Hematopoietic multipotent progenitor cell treated with erythropoietin and hydrocortisone succinate and interleukin-3 and kit ligand, for 4 days (in vitro differentiated cells): ENCODE measurements at regions not wholly inside any gene's neighbourhood (a gene's known extent, or its start where the extent isn't known, plus 50 kb on each side); places are given as distances from the start of the nearest gene placed in this dataset.

Source experiments
- DNase-seq: peaks from one replicate; pipeline ENCODE4 v3.0.0-alpha.2; 2015

GRCh38 chr10:62554632-62555199 is 180.5 kb downstream of the ZNF365 start:
- DNase-seq, result peak; percentile 63

- no peak for DNase-seq
Measured at GRCh38 chr10:62559481-62560200, 185.5 kb downstream of the ZNF365 start.

GRCh38 chr10:62560201-62560819 is 186.1 kb downstream of the ZNF365 start:
- no peak for DNase-seq

GRCh38 chr10:62561151-62561550 is 187.0 kb downstream of the ZNF365 start:
- no peak for DNase-seq

- DNase-seq, result no peak
Measured at GRCh38 chr10:62562101-62562500, 187.9 kb downstream of the ZNF365 start.

- no peak for DNase-seq
Measured at GRCh38 chr10:62562795-62563194, 188.6 kb downstream of the ZNF365 start.

- no peak for DNase-seq
Measured at GRCh38 chr10:62573929-62574328, 199.8 kb downstream of the ZNF365 start.

- no peak for DNase-seq
Measured at GRCh38 chr10:62577076-62577475, 202.9 kb downstream of the ZNF365 start.

GRCh38 chr10:62577666-62578291 is 203.6 kb downstream of the ZNF365 start:
- DNase-seq, result no peak

GRCh38 chr10:62578301-62578700 is 204.1 kb downstream of the ZNF365 start:
- no peak for DNase-seq

GRCh38 chr10:62578916-62579315 is 204.7 kb downstream of the ZNF365 start:
- DNase-seq, result no peak

- DNase-seq, result no peak
Measured at GRCh38 chr10:62580396-62580795, 206.2 kb downstream of the ZNF365 start.

GRCh38 chr10:62581351-62581750 is 207.2 kb downstream of the ZNF365 start:
- DNase-seq, result no peak

GRCh38 chr10:62582101-62582705 is 208.0 kb downstream of the ZNF365 start:
- no peak for DNase-seq

- no peak for DNase-seq
Measured at GRCh38 chr10:62582804-62583208, 208.6 kb downstream of the ZNF365 start.

GRCh38 chr10:62583876-62584615 is 209.9 kb downstream of the ZNF365 start:
- peak; percentile 24 for DNase-seq

- no peak for DNase-seq
Measured at GRCh38 chr10:62584731-62585130, 210.6 kb downstream of the ZNF365 start.

- DNase-seq, result no peak
Measured at GRCh38 chr10:62585211-62585775, 211.1 kb downstream of the ZNF365 start.

- no peak for DNase-seq
Measured at GRCh38 chr10:62587011-62587410, 212.8 kb downstream of the ZNF365 start.

- DNase-seq, result no peak
Measured at GRCh38 chr10:62588116-62588515, 213.9 kb downstream of the ZNF365 start.

GRCh38 chr10:62589689-62590088 is 214.8 kb upstream of the ADO start:
- DNase-seq, result no peak

GRCh38 chr10:62590306-62590705 is 214.2 kb upstream of the ADO start:
- no peak for DNase-seq
